GM18873 (cell line): ENCODE measurements at regions not wholly inside any gene's neighbourhood (a gene's known extent, or its start where the extent isn't known, plus 50 kb on each side); places are given as distances from the start of the nearest gene placed in this dataset.

Source experiments
- ATAC-seq: cut with Tn5 transposase; IDR thresholded peaks from one replicate; pipeline ENCODE4 v1.9.1; 2021; ENCODE audit warnings: mild to moderate bottlenecking, moderate library complexity, moderate number of reproducible peaks; ENCODE audit not compliant: unreplicated experiment, low FRiP score

DNA sequence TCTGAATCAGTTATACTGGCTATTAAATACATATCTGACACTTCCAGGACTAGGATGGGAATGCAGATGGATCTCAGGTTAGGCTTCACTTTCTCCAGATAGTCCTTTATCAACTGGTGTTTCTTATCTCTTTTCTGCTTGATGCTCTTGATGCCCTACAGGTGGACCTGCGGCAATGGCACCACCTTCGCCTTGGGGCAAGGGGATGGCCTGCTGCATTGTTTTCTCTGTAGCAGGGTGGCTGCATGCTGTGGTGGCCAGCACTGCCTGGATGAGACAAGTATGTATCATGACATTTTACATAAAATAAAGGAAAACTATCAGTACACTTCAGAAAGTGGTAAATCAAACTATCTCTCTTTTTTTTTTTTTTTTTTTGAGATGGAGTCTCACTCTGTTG is 217.7 kb upstream of the ZP4 start:
- no peak for ATAC-seq

DNA sequence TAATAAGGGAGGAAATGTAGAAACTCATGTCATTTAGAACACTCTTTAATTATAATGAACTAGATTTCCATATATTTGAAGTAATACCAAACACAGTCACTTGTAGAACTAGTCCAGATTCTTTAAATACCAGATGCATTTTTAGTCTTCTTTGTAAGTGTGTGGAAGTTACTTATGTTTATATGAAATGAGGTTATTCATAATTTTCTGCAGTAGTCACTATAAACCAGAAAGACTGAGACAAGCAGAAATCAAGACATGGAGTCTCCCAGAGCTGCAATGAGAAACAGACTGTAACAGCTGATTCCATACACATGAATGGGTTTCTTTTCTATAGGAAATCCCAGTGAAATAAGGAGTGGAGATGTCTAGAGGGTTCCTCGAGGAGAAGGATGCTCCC is 216.6 kb upstream of the ZP4 start:
- ATAC-seq: no peak

DNA sequence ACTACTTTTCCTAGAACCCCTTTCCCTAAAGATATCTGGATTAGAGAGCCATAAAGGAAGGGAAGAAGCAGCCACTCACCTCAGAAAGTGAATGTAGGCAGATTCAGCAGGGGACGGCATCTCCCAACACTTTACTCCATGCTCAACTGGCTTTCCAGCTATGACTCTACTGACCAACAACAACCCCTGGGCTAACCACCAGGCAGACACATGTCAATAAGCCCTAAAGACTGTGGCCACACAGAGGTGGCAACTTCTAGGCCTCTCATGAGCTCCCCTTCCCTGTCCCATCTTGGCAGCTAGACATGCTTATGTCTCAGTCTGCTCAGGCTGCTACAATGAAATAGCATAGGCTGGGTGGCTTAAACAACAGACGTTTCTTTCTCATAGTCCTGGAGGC is 214.0 kb upstream of the ZP4 start:
- no peak for ATAC-seq

DNA sequence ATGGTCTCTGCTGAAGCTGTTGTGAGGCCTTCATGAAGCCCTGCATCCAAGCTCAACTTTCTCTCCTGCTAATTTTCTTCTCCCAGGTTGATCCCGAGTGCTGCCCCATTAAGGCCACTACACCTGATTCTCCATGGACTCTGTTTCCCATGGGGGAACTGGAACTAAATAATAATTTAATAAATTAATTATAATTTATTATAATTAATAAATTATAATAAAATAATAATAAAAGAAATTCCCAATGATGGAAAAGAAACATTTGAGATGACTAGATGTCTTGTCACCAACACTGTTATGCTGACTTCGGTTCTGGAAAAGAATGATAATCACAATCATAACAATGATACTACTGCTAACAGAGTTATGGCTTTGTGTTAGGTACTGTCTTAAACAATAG is 211.2 kb upstream of the ZP4 start:
- no peak for ATAC-seq

DNA sequence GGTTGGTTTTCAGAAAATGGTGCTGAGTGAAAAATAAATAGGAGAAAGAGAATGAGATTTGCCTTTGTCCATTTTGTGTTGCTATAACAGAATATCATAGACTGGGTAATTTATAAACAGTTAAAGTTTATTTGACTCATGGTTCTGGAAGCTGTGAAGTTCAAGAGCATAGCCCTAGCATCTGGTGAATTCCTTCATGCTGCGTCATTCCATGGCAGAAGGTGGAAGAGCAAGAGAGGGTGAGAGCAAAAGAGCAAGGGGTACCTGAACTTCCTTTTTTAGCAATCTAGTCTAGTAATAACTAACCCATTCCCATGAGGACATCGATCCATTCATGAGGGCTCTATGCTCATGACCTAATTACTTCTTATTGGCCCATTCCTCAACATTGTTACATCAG is 209.1 kb upstream of the ZP4 start:
- no peak for ATAC-seq

DNA sequence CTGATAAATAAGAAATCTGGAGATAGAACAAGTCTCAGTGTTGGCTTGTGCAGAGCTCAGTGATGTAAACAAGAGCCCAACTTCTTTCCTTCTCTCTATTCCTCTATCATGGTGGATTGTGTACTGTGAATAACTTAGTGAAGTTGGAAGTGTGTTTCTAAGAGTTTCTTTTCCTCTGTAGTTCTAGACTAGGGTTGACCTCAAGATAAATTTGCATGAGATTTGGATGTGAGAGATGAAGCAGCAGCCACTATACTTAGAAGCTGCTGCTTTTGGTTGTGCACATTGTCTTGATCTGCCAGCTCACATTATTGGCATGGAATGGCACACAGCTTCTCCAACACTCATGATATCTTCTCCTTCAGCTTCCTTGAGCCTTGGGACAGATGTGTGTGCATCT is 198.9 kb upstream of the ZP4 start:
- no peak for ATAC-seq

DNA sequence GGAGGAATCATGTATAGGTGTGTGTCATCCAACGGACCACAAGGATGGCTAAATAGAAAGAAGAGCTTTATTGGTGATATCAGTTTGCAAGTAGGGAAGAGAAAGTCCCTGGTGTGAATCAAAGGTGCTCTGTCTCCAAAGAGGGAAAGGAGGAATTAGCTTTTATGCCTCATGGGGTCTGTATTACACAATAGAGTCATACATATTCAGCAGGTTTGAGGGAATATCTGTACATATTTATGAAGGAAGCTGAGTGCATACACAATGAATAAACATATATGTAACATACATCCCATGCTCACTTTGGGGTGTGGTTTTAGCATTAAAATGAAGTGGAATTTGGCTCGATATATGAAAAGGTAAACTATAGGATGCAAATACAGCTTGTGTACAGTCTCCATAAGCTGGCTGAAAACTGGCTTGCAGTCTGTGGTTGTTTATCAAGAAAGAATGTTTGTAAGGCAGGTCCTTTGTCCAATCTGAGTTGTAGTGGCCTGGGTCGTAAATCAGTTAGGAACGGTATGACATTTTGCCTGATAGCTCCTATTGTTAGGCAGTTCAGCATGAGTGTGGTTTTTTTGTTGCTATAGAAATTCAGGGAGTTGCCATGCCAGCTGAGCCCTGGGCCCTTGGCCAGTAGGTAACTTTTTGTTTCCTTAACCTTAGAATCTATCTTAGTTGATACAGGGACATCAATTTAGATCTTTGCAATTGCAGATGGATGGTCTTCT is 198.0 kb upstream of the ZP4 start:
- no peak for ATAC-seq

DNA sequence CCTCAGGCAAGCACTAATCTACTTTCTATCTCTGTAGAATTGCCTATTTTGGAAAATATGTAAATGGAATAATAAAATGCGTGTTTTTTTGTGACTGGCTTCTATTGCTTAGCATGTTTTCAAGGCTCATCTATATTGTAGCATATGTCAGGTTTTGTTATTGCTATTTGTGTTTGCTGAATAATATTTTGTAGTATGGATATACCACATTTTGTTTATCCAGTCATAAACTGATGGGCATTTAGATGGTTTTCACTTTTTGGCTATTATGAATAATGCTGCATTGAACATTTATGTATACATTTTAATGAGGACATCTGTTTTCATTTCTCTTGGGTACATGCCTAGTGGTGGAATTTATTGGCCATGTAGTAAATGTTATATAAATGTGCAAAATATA is 183.3 kb upstream of the ZP4 start:
- ATAC-seq: no peak

DNA sequence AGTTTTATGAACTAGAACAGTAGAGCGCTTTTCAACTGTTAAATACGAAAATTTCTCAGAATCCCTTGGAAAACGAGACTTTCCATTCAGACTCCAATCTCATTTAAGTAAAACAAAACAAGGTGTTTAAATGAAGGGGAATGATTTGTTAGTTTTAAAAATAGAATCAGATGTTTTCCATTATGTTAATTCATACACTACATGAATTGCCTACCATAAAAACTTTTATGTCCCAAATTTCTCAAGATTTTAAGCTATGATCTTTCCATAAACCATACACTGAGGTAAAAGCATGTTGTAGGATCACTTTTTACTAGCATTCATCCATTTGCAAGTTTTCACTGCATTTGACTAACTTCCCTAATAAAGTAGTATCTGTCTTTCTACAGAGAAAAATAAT is 180.3 kb upstream of the ZP4 start:
- no peak for ATAC-seq

DNA sequence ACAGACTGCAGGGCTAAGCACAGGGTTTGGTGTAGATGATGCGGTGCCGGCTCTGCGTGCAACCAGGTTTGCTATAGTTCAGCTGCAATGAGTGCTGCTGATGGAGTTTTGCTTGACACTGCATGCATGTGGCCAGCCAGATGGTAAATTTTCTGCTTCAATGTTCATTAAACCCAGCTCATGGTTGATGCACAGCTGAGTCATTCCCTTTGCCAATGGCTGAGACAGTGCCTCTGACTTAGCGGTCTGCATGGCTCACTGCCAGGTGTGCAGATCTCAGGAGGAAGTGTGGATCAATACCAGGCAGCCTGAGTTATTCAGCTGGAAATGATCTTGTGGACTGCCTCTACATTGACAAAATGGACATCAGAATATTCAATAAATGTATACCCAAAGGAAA is 172.7 kb upstream of the ZP4 start:
- no peak for ATAC-seq

DNA sequence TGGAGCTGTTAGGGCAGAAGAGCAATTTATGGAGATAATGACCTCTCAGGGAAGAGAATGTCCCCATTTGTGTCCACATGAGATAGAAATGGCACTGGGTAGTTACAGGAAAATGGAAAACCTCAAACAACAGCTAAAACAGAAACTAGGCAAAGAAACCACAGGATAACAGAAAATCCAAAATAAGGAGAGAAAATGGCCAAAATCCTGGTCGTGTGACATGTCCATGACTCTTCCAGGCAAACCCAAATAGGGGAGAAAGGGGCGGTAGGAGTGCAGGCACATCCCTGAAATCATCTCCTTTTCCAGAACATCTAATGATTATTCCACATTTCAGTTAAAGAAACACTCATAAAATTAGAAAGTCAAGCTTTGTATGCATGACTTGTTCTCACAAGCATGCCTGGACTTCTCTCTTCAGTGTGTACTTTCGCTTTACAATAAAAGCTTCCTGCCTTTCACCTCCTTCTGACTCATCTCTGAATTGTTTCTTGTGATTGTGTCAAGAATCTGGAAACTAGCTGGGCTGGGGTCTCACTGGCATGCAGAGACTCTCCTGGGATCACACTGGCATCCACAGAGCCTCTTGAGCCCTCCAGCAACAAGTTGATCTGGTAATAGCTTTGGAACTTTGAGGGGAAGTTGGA is 171.4 kb upstream of the ZP4 start:
- no peak for ATAC-seq

DNA sequence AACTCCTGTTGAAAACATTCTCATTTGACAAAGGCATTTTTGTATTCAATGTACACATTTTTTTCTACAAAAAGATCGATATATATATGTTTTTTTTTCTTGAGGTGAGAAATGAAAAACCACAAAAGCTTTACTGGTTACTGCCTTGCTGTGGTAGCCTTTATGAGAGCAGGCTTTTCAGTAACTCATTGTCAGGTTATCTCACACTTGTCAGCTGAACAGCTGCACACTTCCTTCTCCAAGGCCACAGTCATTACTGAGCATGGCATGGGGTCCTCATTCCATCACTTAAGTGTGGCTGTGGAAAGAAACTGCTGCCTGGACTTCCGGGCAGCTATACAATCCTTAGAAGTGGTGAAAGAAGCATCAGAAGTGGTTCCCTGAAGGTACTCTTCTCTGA is 169.3 kb upstream of the ZP4 start:
- ATAC-seq: peak; percentile 48

DNA sequence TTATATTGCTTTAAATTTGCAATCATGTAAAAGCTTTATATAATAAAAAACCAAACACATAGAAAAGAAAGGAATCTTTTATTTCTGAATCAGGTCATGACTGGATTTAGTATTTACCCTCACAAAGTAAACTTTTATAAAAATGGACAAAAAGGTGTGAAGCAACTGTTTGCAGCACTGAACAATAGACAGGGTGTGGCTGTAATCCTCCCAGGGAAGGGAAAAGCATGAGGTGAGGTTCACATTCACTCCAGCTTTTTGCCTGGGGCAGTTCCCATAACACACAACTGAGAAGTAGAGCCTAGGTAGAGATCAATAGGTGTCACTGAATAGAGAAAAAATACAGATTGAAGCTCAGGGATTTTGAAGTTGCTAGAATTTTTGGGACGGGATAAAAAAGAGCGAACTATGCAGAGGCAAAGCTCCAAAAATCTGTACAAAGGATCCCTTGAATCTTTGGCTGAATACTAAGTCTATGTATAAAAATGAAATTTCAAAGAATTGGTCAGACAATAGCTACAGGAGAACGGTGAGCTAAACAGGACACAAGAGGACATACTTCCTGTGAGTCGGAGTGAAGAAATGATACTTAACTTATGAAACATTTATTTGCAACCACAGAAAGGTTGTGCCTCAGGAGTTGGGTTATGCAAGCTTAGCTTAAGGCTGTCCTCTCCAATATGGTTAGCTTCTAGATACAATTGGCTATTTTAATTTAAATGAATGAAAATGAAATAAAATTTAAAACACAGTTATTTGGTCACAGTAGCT is 162.0 kb upstream of the ZP4 start:
- no peak for ATAC-seq

DNA sequence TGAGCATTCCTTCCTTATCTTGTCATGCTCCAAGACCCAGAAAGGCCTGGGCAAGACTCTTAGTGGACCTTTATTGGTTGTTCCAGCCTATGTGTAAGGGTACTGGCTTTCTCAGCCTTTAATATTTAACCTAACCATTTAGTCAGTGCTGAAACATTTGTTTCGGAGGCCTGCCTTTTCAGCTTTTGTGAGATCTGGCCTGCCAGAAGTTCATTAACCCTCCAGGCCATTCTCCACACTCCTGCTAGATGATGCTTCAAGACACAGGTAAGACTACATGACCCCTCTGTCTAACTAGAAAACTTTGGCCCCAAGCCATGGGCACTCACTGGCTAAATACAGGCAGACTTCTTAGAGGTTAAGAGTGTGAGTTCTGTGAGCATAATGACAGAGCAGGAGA is 138.4 kb upstream of the ZP4 start:
- no peak for ATAC-seq

DNA sequence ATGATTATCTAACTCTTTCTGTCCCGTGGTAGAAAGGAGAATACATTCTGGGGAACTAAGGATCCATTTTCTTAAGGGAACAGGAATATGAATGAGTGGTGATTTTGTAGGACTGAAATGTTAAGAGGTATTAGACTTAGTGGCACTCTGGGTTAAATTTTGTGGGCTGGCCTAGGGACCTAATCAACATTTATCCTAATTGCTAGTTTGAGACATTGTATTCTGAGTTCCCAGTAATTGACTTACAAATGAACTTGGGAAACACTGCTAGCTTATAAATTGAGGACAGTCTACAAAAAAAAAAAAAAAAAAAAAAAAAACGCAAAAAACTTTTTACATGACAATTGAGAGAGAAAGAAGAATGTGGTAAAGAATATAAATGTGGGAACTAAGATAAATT is 136.6 kb upstream of the ZP4 start:
- no peak for ATAC-seq

DNA sequence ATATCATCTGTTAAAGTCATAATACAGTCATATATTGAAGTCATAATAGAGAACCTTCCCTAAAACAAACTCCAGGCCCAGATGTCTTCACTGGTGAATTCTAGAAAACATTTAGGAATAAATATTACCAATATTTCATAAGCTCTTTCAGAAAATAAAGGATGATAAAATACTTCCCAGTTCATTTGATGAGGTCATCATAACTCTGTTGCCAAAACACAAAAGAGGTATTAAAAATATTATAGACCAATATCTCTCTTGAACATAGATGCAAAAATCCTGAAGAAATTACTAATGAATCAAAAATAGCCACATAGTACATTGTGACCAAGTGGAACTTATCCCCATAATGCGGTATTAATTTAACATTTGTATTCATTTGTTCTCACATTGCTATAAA is 132.4 kb upstream of the ZP4 start:
- ATAC-seq: no peak

DNA sequence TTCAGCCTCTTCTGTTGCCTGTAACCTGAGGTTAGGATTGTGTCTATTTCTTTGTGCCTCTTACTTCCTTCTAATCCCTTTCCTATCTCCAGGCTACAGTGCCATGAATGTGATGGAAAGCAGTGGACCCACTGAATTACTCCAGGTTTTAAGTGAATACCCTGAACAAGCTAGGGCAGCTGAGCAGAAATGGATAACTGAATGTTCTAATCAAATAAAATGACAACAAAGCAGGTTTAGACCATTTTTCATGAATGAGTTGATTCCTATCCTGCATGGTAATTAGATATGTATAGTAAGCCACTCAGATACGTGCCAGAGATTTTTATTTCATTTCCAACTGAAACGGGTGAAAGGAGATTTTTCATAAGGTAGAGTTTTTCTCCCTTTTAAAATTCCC is 127.5 kb upstream of the ZP4 start:
- no peak for ATAC-seq

DNA sequence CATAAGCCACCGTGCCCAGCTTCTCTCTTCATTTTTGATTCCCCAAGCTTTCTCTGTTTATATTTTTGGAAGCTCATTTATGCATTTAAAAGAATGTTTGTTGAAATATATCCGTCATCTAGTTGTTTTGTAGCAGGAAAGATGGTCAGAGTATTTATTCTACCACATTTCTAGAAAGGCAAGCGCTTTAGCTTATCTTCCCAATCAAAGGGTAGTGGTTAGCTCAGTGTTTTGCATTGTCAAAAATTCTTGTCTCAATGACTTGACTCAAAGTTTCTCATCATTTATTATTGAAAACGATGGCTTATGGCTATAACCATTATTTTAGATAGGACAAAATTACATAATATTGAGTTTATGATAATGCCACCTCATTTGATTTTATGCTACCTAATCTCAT is 116.1 kb upstream of the ZP4 start:
- ATAC-seq: no peak

DNA sequence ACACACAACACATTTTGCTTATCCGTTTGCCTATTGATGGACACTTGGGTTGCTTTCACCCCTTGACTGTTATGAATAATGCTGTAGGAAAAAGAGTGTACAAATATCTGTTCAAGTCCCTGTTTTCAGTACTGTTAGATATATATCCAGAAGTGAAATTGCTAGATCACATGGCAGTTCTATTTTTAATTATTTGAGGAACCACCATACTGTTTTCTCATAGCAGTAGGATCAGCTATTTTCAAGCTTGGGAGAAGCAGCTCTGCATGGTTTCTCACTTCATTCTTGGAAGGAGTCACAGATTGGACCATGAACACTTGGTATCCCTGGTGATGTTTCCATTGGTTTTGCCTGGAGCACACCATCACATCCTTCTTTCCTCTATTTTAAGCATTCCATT is 114.4 kb upstream of the ZP4 start:
- no peak for ATAC-seq

DNA sequence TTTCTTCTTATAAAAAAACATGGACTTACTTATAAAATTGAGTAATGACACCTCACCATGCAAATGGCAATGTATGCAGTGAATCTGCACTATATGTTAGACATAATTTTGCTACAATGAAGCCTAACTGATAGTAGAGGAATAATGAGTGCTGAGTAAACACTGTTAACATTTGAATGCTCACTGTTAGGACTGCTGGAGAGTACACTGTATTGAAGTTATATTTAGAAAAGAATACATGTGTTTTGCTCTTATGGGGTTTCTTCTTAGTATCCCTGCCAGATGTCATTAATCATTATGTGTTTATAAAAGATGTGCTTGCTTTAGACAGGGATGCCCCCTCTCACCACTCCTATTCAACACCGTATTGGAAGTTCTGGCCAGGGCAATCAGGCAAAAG is 111.1 kb upstream of the ZP4 start:
- ATAC-seq: no peak

DNA sequence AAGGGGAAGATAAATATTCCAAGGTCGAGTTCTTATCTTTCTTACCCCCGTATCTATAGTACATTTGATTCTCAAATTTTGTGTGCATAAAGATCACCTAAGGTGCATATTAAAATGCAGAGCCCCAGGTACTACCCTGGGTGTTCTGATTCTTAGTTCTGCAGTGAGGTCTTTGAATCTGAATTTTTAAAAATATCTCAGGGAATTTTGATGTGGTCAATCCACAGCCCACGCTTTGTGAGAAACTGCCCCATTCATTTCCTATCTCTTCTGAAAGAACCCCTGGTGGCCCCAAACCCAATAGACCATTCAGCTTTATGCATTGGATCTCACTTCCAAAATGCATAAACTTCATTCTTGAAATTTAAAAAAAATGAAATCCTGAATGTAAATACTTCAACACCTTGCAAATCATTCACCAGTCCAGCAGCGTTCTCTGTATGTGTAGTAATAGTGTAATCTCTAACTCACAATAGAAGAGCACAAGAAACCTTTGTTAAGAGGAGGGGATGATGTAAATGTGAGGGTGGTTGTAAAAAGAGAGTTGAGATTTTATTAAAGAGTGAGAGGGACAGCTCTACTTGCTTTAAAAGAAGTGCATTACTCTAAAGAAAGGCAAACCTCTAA is 108.8 kb upstream of the ZP4 start:
- ATAC-seq: no peak
